HG03439 (cell line): ENCODE measurements at regions not wholly inside any gene's neighbourhood (a gene's known extent, or its start where the extent isn't known, plus 50 kb on each side); places are given as distances from the start of the nearest gene placed in this dataset.

Experiments
- ATAC-seq: cut with Tn5 transposase; IDR thresholded peaks from one replicate; pipeline ENCODE4 v1.9.1; 2021; ENCODE audit warnings: mild to moderate bottlenecking, moderate library complexity; ENCODE audit not compliant: unreplicated experiment

GRCh38 chr22:48147404-48147803, 1385.0 kb downstream of the TBC1D22A start:
- no peak for ATAC-seq

- ATAC-seq, result no peak
Observed at GRCh38 chr22:48146426-48146825, 1384.0 kb downstream of the TBC1D22A start.

- ATAC-seq, result no peak
Observed at GRCh38 chr22:48145738-48146137, 1383.3 kb downstream of the TBC1D22A start.

GRCh38 chr22:48144318-48144717, 1381.9 kb downstream of the TBC1D22A start:
- no peak for ATAC-seq

GRCh38 chr22:48143856-48144255, 1381.4 kb downstream of the TBC1D22A start:
- no peak for ATAC-seq

- ATAC-seq, result no peak
Observed at GRCh38 chr22:48142388-48142787, 1379.9 kb downstream of the TBC1D22A start.

GRCh38 chr22:48141301-48141700, 1378.9 kb downstream of the TBC1D22A start:
- ATAC-seq, result no peak

- no peak for ATAC-seq
Observed at GRCh38 chr22:48140261-48140813, 1377.9 kb downstream of the TBC1D22A start.

- no peak for ATAC-seq
Observed at GRCh38 chr22:48139776-48140175, 1377.3 kb downstream of the TBC1D22A start.

GRCh38 chr22:48138855-48139254, 1376.4 kb downstream of the TBC1D22A start:
- no peak for ATAC-seq

GRCh38 chr22:48138427-48138826, 1376.0 kb downstream of the TBC1D22A start:
- ATAC-seq, result no peak

- ATAC-seq, result no peak
Observed at GRCh38 chr22:48137640-48138039, 1375.2 kb downstream of the TBC1D22A start.

- ATAC-seq, result no peak
Observed at GRCh38 chr22:48135592-48135991, 1373.1 kb downstream of the TBC1D22A start.

- ATAC-seq, result no peak
Observed at GRCh38 chr22:48125416-48125815, 1363.0 kb downstream of the TBC1D22A start.

GRCh38 chr22:48121984-48122383, 1359.5 kb downstream of the TBC1D22A start:
- no peak for ATAC-seq

- ATAC-seq, result no peak
Observed at GRCh38 chr22:48118654-48119053, 1356.2 kb downstream of the TBC1D22A start.

GRCh38 chr22:48116871-48117270, 1354.4 kb downstream of the TBC1D22A start:
- no peak for ATAC-seq

- ATAC-seq, result no peak
Observed at GRCh38 chr22:48112687-48113521, 1350.5 kb downstream of the TBC1D22A start.

GRCh38 chr22:48106715-48107259, 1344.3 kb downstream of the TBC1D22A start:
- no peak for ATAC-seq

- no peak for ATAC-seq
Observed at GRCh38 chr22:48106215-48106614, 1343.8 kb downstream of the TBC1D22A start.

- ATAC-seq, result no peak
Observed at GRCh38 chr22:48105259-48105658, 1342.8 kb downstream of the TBC1D22A start.

- no peak for ATAC-seq
Observed at GRCh38 chr22:48104766-48105165, 1342.3 kb downstream of the TBC1D22A start.
